Caco-2 (cell line): ENCODE measurements at regions not wholly inside any gene's neighbourhood (a gene's known extent, or its start where the extent isn't known, plus 50 kb on each side); places are given as distances from the start of the nearest gene placed in this dataset.
"Not testable (repeated sequence)": the region's sequence is repeated elsewhere in the genome, so short reads cannot be mapped to it uniquely, and the experiment has no call there.

Experiments used
- BruUV-seq: library from RNA; stranded (reverse); fragments of 400-500 nt; replicated peaks from 2 replicates; lab custom pipeline; 2021; lab: Mats Ljungman, UMichigan
- CTCF ChIA-PET: fragments of 300-600 bp; sonication (Branson Sonifier 250); formaldehyde crosslinking; loops from one replicate; lab custom pipeline; 2022; ENCODE audit warnings: antibody characterized with exemption; lab: Charles Lee
- POLR2A ChIA-PET: fragments of 300-600 bp; sonication (Branson Sonifier 250); formaldehyde crosslinking; loops from one replicate; lab custom pipeline; 2022; ENCODE audit warnings: antibody characterized with exemption; lab: Charles Lee
- DNase-seq, 2 experiments: peaks; one replicate each; pipeline versions ENCODE4 v3.0.0 to v3.0.0-alpha.2; 2020 to 2022
- H3K27me3 ChIP-seq: replicated peaks from 2 replicates; pipeline ENCODE4 v1.6.0; 2011; ENCODE audit warnings: low read length; ENCODE audit not compliant: control insufficient read depth, insufficient read depth
- H3K36me3 ChIP-seq: 2 replicates; pipeline ENCODE4 v1.5.1; 2011; ENCODE audit warnings: low read length; ENCODE audit not compliant: control insufficient read depth, insufficient read depth
- H3K4me1 ChIP-seq: fragments of 250-450 bp; sonication (Bioruptor Pico); 2 replicates; pipeline ENCODE4 v1.5.1; 2020; ENCODE audit warnings: mild to moderate bottlenecking
- H3K4me3 ChIP-seq: 2 replicates; pipeline ENCODE4 v1.5.1; 2011; ENCODE audit warnings: low read depth, mild to moderate bottlenecking, control low read depth, low read length
- H3K9me3 ChIP-seq: fragments of 250-450 bp; sonication (Bioruptor Pico); 2 replicates; pipeline ENCODE4 v1.5.1; 2020; ENCODE audit warnings: mild to moderate bottlenecking, moderate library complexity
- H3K27ac Mint-ChIP-seq: one replicate; pipeline ENCODE4 v1.8.0; 2022; ENCODE audit warnings: mixed read lengths; ENCODE audit not compliant: unreplicated experiment
- H3K27me3 Mint-ChIP-seq: one replicate; pipeline ENCODE4 v1.8.0; 2022; ENCODE audit warnings: mixed read lengths; ENCODE audit not compliant: insufficient read depth, unreplicated experiment
- H3K36me3 Mint-ChIP-seq: one replicate; pipeline ENCODE4 v1.8.0; 2022; ENCODE audit warnings: mild to moderate bottlenecking, mixed read lengths; ENCODE audit not compliant: insufficient read depth, unreplicated experiment
- H3K4me1 Mint-ChIP-seq: one replicate; pipeline ENCODE4 v1.8.0; 2022; ENCODE audit warnings: low read depth, mixed read lengths; ENCODE audit not compliant: unreplicated experiment
- H3K4me3 Mint-ChIP-seq: one replicate; pipeline ENCODE4 v1.8.0; 2022; ENCODE audit warnings: mild to moderate bottlenecking, moderate library complexity, mixed read lengths; ENCODE audit not compliant: unreplicated experiment
- H3K9me3 Mint-ChIP-seq: one replicate; pipeline ENCODE4 v1.8.0; 2022; ENCODE audit warnings: mixed read lengths; ENCODE audit not compliant: unreplicated experiment
- CTCF ChIP-seq, 2 experiments: fragments of 200-600 bp in 1 of 2; IDR thresholded peaks; 1 replicate in 1 of 2; 2 replicates in 1 of 2; pipeline versions ENCODE4 v1.5.1 to v1.8.0; 2011 to 2022; ENCODE audit warnings: antibody characterized with exemption in 1 of 2, control low read depth in 1 of 2, inconsistent platforms in 1 of 2, low read depth in 1 of 2, low read length in 1 of 2, mild to moderate bottlenecking in 1 of 2, moderate library complexity in 1 of 2; ENCODE audit not compliant: insufficient read depth in 1 of 2, severe bottlenecking in 1 of 2, unreplicated experiment in 1 of 2
- intact Hi-C: fragments of 100-400 bp; cut with micrococcal nuclease; formaldehyde crosslinking; loops from one replicate; pipeline ENCODE4 v1.10.0; 2022; ENCODE audit not compliant: unreplicated experiment

- BruUV-seq: no TSS peak
- Mint-ChIP-seq H3K27ac (no peak overlapping the region), H3K27me3 (no peaks in the 10 kb centered on the region), H3K4me1 (peaks cover 6% of the 10 kb centered on the region), H3K9me3 (no peaks in the 10 kb centered on the region), H3K4me3 (no peak overlapping the region), H3K36me3 (no peaks in the 10 kb centered on the region)
- no peak for TF ChIP-seq CTCF (IDR thresholded peaks at IDR 0.05; ENCODE audit: insufficient read depth in 1 of 2, low read depth in 1 of 2, low read length in 1 of 2, severe bottlenecking in 1 of 2, unreplicated experiment in 1 of 2)
- Histone ChIP-seq H3K27me3 (no peaks in the 10 kb centered on the region), H3K4me3 (no peak overlapping the region), H3K9me3 (no peaks in the 10 kb centered on the region), H3K4me1 (no peaks in the 10 kb centered on the region), H3K36me3 (no peaks in the 10 kb centered on the region)
- ChIA-PET POLR2A (interaction anchor here (0.5 kb wide), 1 partner anchor 75 kb away, joined by 3 read pairs; no protein-coding TSS in a partner anchor), CTCF (no interaction called here)
- intact Hi-C loops: no loop called here
- no peak for DNase-seq
These were observed 109.8 kb upstream of the SCAF8 start for GRCh38 chr6:154623391-154623790.

- POLR2A ChIA-PET: interaction anchor here (0.5 kb wide), 1 partner anchor 75 kb away, joined by 3 read pairs; no protein-coding TSS in a partner anchor
- CTCF ChIA-PET: no interaction called here
These were observed 109.1 kb upstream of the SCAF8 start for GRCh38 chr6:154624038-154624599.

GRCh38 chr6:154624727-154625126, 108.5 kb upstream of the SCAF8 start:
- H3K4me3 ChIP-seq, H3K9me3 ChIP-seq, DNase-seq, intact Hi-C loops, H3K36me3 ChIP-seq, POLR2A ChIA-PET, BruUV-seq, H3K9me3 Mint-ChIP-seq, H3K4me3 Mint-ChIP-seq, H3K4me1 ChIP-seq, H3K27ac Mint-ChIP-seq, H3K27me3 ChIP-seq, H3K36me3 Mint-ChIP-seq, H3K27me3 Mint-ChIP-seq, H3K4me1 Mint-ChIP-seq, CTCF ChIA-PET: not testable (repeated sequence)

More at GRCh38 chr6:154624038-154624599, 109.1 kb upstream of the SCAF8 start:
- intact Hi-C loops: no loop called here
- peaks cover 6% of the 10 kb centered on the region for H3K4me1 Mint-ChIP-seq
- no peak for TF ChIP-seq CTCF (IDR thresholded peaks at IDR 0.05; ENCODE audit: insufficient read depth in 1 of 2, low read depth in 1 of 2, low read length in 1 of 2, severe bottlenecking in 1 of 2, unreplicated experiment in 1 of 2)
- H3K36me3 Mint-ChIP-seq: no peaks in the 10 kb centered on the region
- no peaks in the 10 kb centered on the region for H3K27me3 Mint-ChIP-seq
- Histone ChIP-seq H3K9me3 (no peaks in the 10 kb centered on the region), H3K36me3 (no peaks in the 10 kb centered on the region), H3K27me3 (no peaks in the 10 kb centered on the region), H3K4me1 (no peaks in the 10 kb centered on the region), H3K4me3 (no peak overlapping the region)
- DNase-seq: no peak
- H3K27ac Mint-ChIP-seq: no peak overlapping the region
- no peak overlapping the region for H3K4me3 Mint-ChIP-seq
- no peaks in the 10 kb centered on the region for H3K9me3 Mint-ChIP-seq
- BruUV-seq: no TSS peak
